Trophoblast cell (in vitro differentiated cells and primary cell): ENCODE measurements at regions not wholly inside any gene's neighbourhood (a gene's known extent, or its start where the extent isn't known, plus 50 kb on each side); places are given as distances from the start of the nearest gene placed in this dataset.
A peak's percentile ranks its signal among the peaks of the same experiment; 100 is the strongest.

ENCODE experiments used
- DNase-seq, 2 donors: peaks; one replicate each; pipeline ENCODE4 v3.0.0-alpha.2; 2016
- H2AFZ ChIP-seq: 2 replicates; pipeline ENCODE4 v1.6.1; 2013; ENCODE audit warnings: low read length, moderate library complexity, mild to moderate bottlenecking; ENCODE audit not compliant: insufficient read depth, poor library complexity
- H2AK5ac ChIP-seq: 2 replicates; pipeline ENCODE4 v1.6.1; 2013; ENCODE audit warnings: mild to moderate bottlenecking, low read length
- H2BK120ac ChIP-seq: 2 replicates; pipeline ENCODE4 v1.6.1; 2013; ENCODE audit warnings: low read length, mild to moderate bottlenecking, moderate library complexity; ENCODE audit not compliant: insufficient read depth, poor library complexity
- H2BK12ac ChIP-seq: 2 replicates; pipeline ENCODE4 v1.6.1; 2013; ENCODE audit warnings: mild to moderate bottlenecking, low read length, moderate library complexity
- H2BK5ac ChIP-seq: 2 replicates; pipeline ENCODE4 v1.6.1; 2013; ENCODE audit warnings: low read length, low read depth, moderate library complexity, mild to moderate bottlenecking; ENCODE audit not compliant: poor library complexity
- H3K14ac ChIP-seq: 2 replicates; pipeline ENCODE4 v1.6.1; 2013; ENCODE audit warnings: mild to moderate bottlenecking, low read length
- H3K18ac ChIP-seq: 2 replicates; pipeline ENCODE4 v1.6.1; 2013; ENCODE audit warnings: mild to moderate bottlenecking, low read length
- H3K23ac ChIP-seq: 2 replicates; pipeline ENCODE4 v1.6.1; 2013; ENCODE audit warnings: low read length
- H3K27ac ChIP-seq: 2 replicates; pipeline ENCODE4 v1.5.1; 2013; ENCODE audit warnings: low read depth, mild to moderate bottlenecking, inconsistent platforms, low read length, moderate library complexity
- H3K27me3 ChIP-seq: 2 replicates; pipeline ENCODE4 v1.6.1; 2013; ENCODE audit warnings: inconsistent platforms, mild to moderate bottlenecking, low read length, moderate library complexity; ENCODE audit not compliant: insufficient read depth
- H3K36me3 ChIP-seq, 2 experiments: 1 replicate in 1 of 2; 2 replicates in 1 of 2; pipeline ENCODE4 v1.6.1; 2013; ENCODE audit warnings: low read length in 2 of 2, mild to moderate bottlenecking in 2 of 2, moderate library complexity in 1 of 2; ENCODE audit not compliant: insufficient read depth in 2 of 2, control insufficient read depth in 1 of 2
- H3K4ac ChIP-seq: 2 replicates; pipeline ENCODE4 v1.6.1; 2013; ENCODE audit warnings: low read depth, mild to moderate bottlenecking, low read length, moderate library complexity
- H3K4me1 ChIP-seq, 2 experiments: 1 replicate in 1 of 2; 2 replicates in 1 of 2; pipeline ENCODE4 v1.6.1; 2013; ENCODE audit warnings: low read length in 2 of 2, mild to moderate bottlenecking in 2 of 2, moderate library complexity in 1 of 2; ENCODE audit not compliant: insufficient read depth in 2 of 2, control insufficient read depth in 1 of 2
- H3K4me2 ChIP-seq: 2 replicates; pipeline ENCODE4 v1.6.1; 2013; ENCODE audit warnings: inconsistent platforms, mild to moderate bottlenecking, low read length, moderate library complexity
- H3K4me3 ChIP-seq: 2 replicates; pipeline ENCODE4 v1.5.1; 2013; ENCODE audit warnings: mild to moderate bottlenecking, low read depth, low read length, inconsistent platforms
- H3K79me1 ChIP-seq: one replicate; pipeline ENCODE4 v1.6.1; 2013; ENCODE audit warnings: low read length
- H3K79me2 ChIP-seq: 2 replicates; pipeline ENCODE4 v1.6.1; 2013; ENCODE audit warnings: low read length, mild to moderate bottlenecking; ENCODE audit not compliant: control insufficient read depth, insufficient read depth, poor library complexity
- H3K9ac ChIP-seq: 2 replicates; pipeline ENCODE4 v1.6.1; 2013; ENCODE audit warnings: mild to moderate bottlenecking, low read length
- H3K9me3 ChIP-seq: 2 replicates; pipeline ENCODE4 v1.6.1; 2013; ENCODE audit warnings: low read depth, mild to moderate bottlenecking, control low read depth, inconsistent platforms, low read length; ENCODE audit not compliant: insufficient read depth
- H4K12ac ChIP-seq: 2 replicates; pipeline ENCODE4 v1.6.1; 2013; ENCODE audit warnings: low read depth, mild to moderate bottlenecking, low read length, moderate library complexity
- H4K8ac ChIP-seq: 2 replicates; pipeline ENCODE4 v1.6.1; 2013; ENCODE audit warnings: low read depth, mild to moderate bottlenecking, low read length, moderate library complexity
- H4K91ac ChIP-seq: one replicate; pipeline ENCODE4 v1.6.1; 2013; ENCODE audit warnings: low read depth, mild to moderate bottlenecking, low read length, moderate library complexity
- WGBS: extraction: QIAGEN DNeasy Blood & Tissue Kit; methylation state at CpG from one replicate; pipeline ENCODE4 v1.1.7; 2013; ENCODE audit warnings: missing lambda C conversion rate; ENCODE audit not compliant: insufficient read length, insufficient coverage; ENCODE audit errors: extremely low coverage; 5-methylcytosine and 5-hydroxymethylcytosine counted together

GRCh38 chr3:164030194-164030593 lies 1048.1 kb downstream of the SI start:
- Histone ChIP-seq H3K4me1 (no peaks in the 10 kb centered on the region), H2AFZ (no peak overlapping the region), H3K9me3 (no peaks in the 10 kb centered on the region), H3K79me1 (no peaks in the 10 kb centered on the region), H2BK12ac (no peak overlapping the region), H3K27ac (peak overlapping the region; percentile 17), H4K91ac (no peak overlapping the region), H3K4ac (no peak overlapping the region), H2BK120ac (no peak overlapping the region), H3K27me3 (no peaks in the 10 kb centered on the region), H2AK5ac (no peak overlapping the region), H3K79me2 (no peaks in the 10 kb centered on the region), H3K36me3 (no peaks in the 10 kb centered on the region), H3K4me3 (no peak overlapping the region), H4K12ac (no peak overlapping the region), H3K9ac (no peak overlapping the region), H3K4me2 (peak overlapping the region; percentile 38), H2BK5ac (no peak overlapping the region), H4K8ac (no peak overlapping the region), H3K18ac (no peak overlapping the region), H3K14ac (no peak overlapping the region), H3K23ac (no peak overlapping the region)
- peak; percentile 23 to 57 for DNase-seq
- no CpG with 5 or more reads among the region's 4 CpGs for WGBS

GRCh38 chr3:164024786-164025185 lies 1053.5 kb downstream of the SI start:
- Histone ChIP-seq H2BK12ac (no peak overlapping the region), H4K12ac (no peak overlapping the region), H3K79me1 (no peaks in the 10 kb centered on the region), H4K91ac (no peak overlapping the region), H3K23ac (no peak overlapping the region), H3K4me2 (no peak overlapping the region), H4K8ac (no peak overlapping the region), H2BK5ac (no peak overlapping the region), H3K4me3 (no peak overlapping the region), H2AK5ac (no peak overlapping the region), H3K4me1 (no peaks in the 10 kb centered on the region), H3K9me3 (no peaks in the 10 kb centered on the region), H2AFZ (no peak overlapping the region), H3K36me3 (no peaks in the 10 kb centered on the region), H3K4ac (no peak overlapping the region), H3K14ac (no peak overlapping the region), H3K27me3 (no peaks in the 10 kb centered on the region), H3K9ac (no peak overlapping the region), H3K27ac (no peak overlapping the region), H2BK120ac (no peak overlapping the region), H3K18ac (no peak overlapping the region), H3K79me2 (no peaks in the 10 kb centered on the region)
- no CpG with 5 or more reads among the region's 10 CpGs for WGBS
- DNase-seq, result no peak

GRCh38 chr3:164023480-164023879 lies 1054.8 kb downstream of the SI start:
- H4K12ac ChIP-seq, result no peak overlapping the region
- DNase-seq, result no peak
- no peaks in the 10 kb centered on the region for H3K9me3 ChIP-seq
- no peak overlapping the region for H3K9ac ChIP-seq
- H2BK12ac ChIP-seq, result no peak overlapping the region
- H3K4me2 ChIP-seq, result no peak overlapping the region
- no peak overlapping the region for H2BK5ac ChIP-seq
- H3K79me2 ChIP-seq, result no peaks in the 10 kb centered on the region
- H3K27ac ChIP-seq, result no peak overlapping the region
- H3K23ac ChIP-seq, result no peak overlapping the region
- H4K8ac ChIP-seq, result no peak overlapping the region
- no peaks in the 10 kb centered on the region for H3K79me1 ChIP-seq
- no peak overlapping the region for H2AK5ac ChIP-seq
- no peak overlapping the region for H2AFZ ChIP-seq
- no peak overlapping the region for H3K4ac ChIP-seq
- no peak overlapping the region for H2BK120ac ChIP-seq
- no peaks in the 10 kb centered on the region for H3K4me1 ChIP-seq
- no peak overlapping the region for H3K14ac ChIP-seq
- no peak overlapping the region for H3K4me3 ChIP-seq
- H3K18ac ChIP-seq, result no peak overlapping the region
- H3K36me3 ChIP-seq, result no peaks in the 10 kb centered on the region
- H4K91ac ChIP-seq, result no peak overlapping the region
- H3K27me3 ChIP-seq, result no peaks in the 10 kb centered on the region
- no CpG with 5 or more reads among the region's 4 CpGs for WGBS

GRCh38 chr3:164018500-164018899 lies 1059.8 kb downstream of the SI start:
- Histone ChIP-seq H3K4me1 (no peaks in the 10 kb centered on the region), H3K36me3 (no peaks in the 10 kb centered on the region), H3K4ac (no peak overlapping the region), H2BK12ac (no peak overlapping the region), H3K9me3 (no peaks in the 10 kb centered on the region), H3K18ac (no peak overlapping the region), H3K27ac (no peak overlapping the region), H3K9ac (no peak overlapping the region), H4K12ac (no peak overlapping the region), H2BK120ac (no peak overlapping the region), H4K8ac (no peak overlapping the region), H2AFZ (no peak overlapping the region), H3K27me3 (no peaks in the 10 kb centered on the region), H3K4me2 (no peak overlapping the region), H3K79me2 (no peaks in the 10 kb centered on the region), H4K91ac (no peak overlapping the region), H3K14ac (no peak overlapping the region), H3K79me1 (no peaks in the 10 kb centered on the region), H3K23ac (no peak overlapping the region), H2AK5ac (no peak overlapping the region), H2BK5ac (no peak overlapping the region), H3K4me3 (no peak overlapping the region)
- no peak for DNase-seq
- WGBS, result no CpG with 5 or more reads among the region's 9 CpGs
